H1 (cell line): ENCODE measurements at regions not wholly inside any gene's neighbourhood (a gene's known extent, or its start where the extent isn't known, plus 50 kb on each side); places are given as distances from the start of the nearest gene placed in this dataset.

Experiments used
- CTCF ChIA-PET: fragments of 300-600 bp; sonication (Branson Sonifier 250); formaldehyde crosslinking; loops from one replicate; lab custom pipeline; 2021; ENCODE audit not compliant: partially characterized antibody; lab: Charles Lee
- POLR2A ChIA-PET: fragments of 300-600 bp; sonication (Branson Sonifier 250); formaldehyde crosslinking; loops from one replicate; lab custom pipeline; 2021; ENCODE audit warnings: inconsistent platforms; ENCODE audit not compliant: partially characterized antibody; lab: Charles Lee
- DNase-seq, 2 experiments: peaks; one replicate each; pipeline versions ENCODE4 v3.0.0 to v3.0.0-alpha.2; 2010 to 2022; ENCODE audit warnings: low spot score in 2 of 2, low read depth in 1 of 2, mixed read lengths in 1 of 2
- FAIRE-seq: peaks from 2 replicates; lab custom pipeline; 2011; peaks lifted over from hg19 to GRCh38; lab: Jason Lieb, UNC
- H2AFZ ChIP-seq: 2 replicates; pipeline ENCODE4 v1.8.1; 2012; ENCODE audit warnings: low read length, inconsistent platforms
- H2AK5ac ChIP-seq: 2 replicates; pipeline ENCODE4 v1.6.1; 2013; ENCODE audit warnings: low read depth, low read length
- H2BK120ac ChIP-seq: replicated peaks from 2 replicates; pipeline ENCODE3; 2013; ENCODE audit warnings: low read depth, low read length, inconsistent platforms
- H2BK12ac ChIP-seq: 2 replicates; pipeline ENCODE4 v1.6.1; 2013; ENCODE audit warnings: low read depth, low read length
- H2BK15ac ChIP-seq: 2 replicates; pipeline ENCODE4 v1.6.1; 2013; ENCODE audit warnings: low read length
- H2BK20ac ChIP-seq: 2 replicates; pipeline ENCODE4 v1.6.1; 2013; ENCODE audit warnings: low read length
- H2BK5ac ChIP-seq: 2 replicates; pipeline ENCODE4 v1.6.1; 2013; ENCODE audit warnings: low read depth, low read length
- H3K14ac ChIP-seq: 2 replicates; pipeline ENCODE4 v1.6.1; 2013; ENCODE audit warnings: inconsistent platforms; ENCODE audit not compliant: insufficient read length
- H3K18ac ChIP-seq: 2 replicates; pipeline ENCODE4 v1.6.1; 2013; ENCODE audit warnings: low read length; ENCODE audit errors: extremely low read depth
- H3K23ac ChIP-seq: 2 replicates; pipeline ENCODE4 v1.6.1; 2013; ENCODE audit warnings: inconsistent platforms; ENCODE audit not compliant: insufficient read length
- H3K23me2 ChIP-seq: 2 replicates; pipeline ENCODE4 v1.6.1; 2013; ENCODE audit warnings: low read depth, low read length
- H3K27ac ChIP-seq: 2 replicates; pipeline ENCODE4 v1.6.1; 2011; ENCODE audit warnings: low read depth, low read length, inconsistent platforms
- H3K27me3 ChIP-seq, 4 experiments: replicated peaks in 1 of 4; 1 replicate in 1 of 4; 2 replicates in 3 of 4; pipeline versions ENCODE4 v1.6.1 to v1.8.1; 2011 to 2013; ENCODE audit warnings: low read length in 3 of 4, mild to moderate bottlenecking in 3 of 4, inconsistent platforms in 2 of 4, mixed read lengths in 2 of 4, moderate library complexity in 1 of 4; ENCODE audit not compliant: control insufficient read depth in 3 of 4, insufficient read depth in 3 of 4; ENCODE audit errors: extremely low read depth in 1 of 4
- H3K36me3 ChIP-seq, 4 experiments: 2 replicates each; pipeline versions ENCODE4 v1.6.1 to v1.8.1; 2011 to 2013; ENCODE audit warnings: mild to moderate bottlenecking in 4 of 4, low read length in 3 of 4, moderate library complexity in 2 of 4, control low read depth in 1 of 4, inconsistent platforms in 1 of 4; ENCODE audit not compliant: insufficient read depth in 4 of 4, control insufficient read depth in 2 of 4
- H3K4ac ChIP-seq: replicated peaks from 2 replicates; pipeline ENCODE3; 2013; ENCODE audit warnings: low read length, low read depth, mixed read lengths, inconsistent platforms; ENCODE audit not compliant: insufficient read length
- H3K4me1 ChIP-seq, 4 experiments: replicated peaks in 1 of 4; 1 replicate in 1 of 4; 2 replicates in 3 of 4; pipeline versions ENCODE4 v1.6.1 to v1.8.1; 2011 to 2013; ENCODE audit warnings: low read length in 3 of 4, inconsistent platforms in 2 of 4, mixed read lengths in 1 of 4; ENCODE audit not compliant: insufficient read depth in 4 of 4, control insufficient read depth in 3 of 4
- H3K4me2 ChIP-seq, 2 experiments: 2 replicates each; pipeline versions ENCODE4 v1.6.1 to v1.8.1; 2011 to 2013; ENCODE audit warnings: low read depth in 2 of 2, low read length in 2 of 2, control low read depth in 1 of 2, inconsistent platforms in 1 of 2, mild to moderate bottlenecking in 1 of 2; ENCODE audit not compliant: insufficient read depth in 1 of 2
- H3K4me3 ChIP-seq, 4 experiments: fragments of 200-600, 300-600 bp in 1 of 4; sonication (generic), shearing (Covaris generic), sonication (Bioruptor Twin) in 1 of 4; 2 replicates each; pipeline versions ENCODE4 v1.5.1 to v1.8.1; 2011 to 2016; ENCODE audit warnings: low read length in 4 of 4, low read depth in 3 of 4, control low read depth in 2 of 4, inconsistent platforms in 2 of 4, mild to moderate bottlenecking in 2 of 4, mixed read lengths in 1 of 4, moderate library complexity in 1 of 4; ENCODE audit not compliant: insufficient read depth in 2 of 4; ENCODE audit errors: extremely low read depth in 1 of 4
- H3K56ac ChIP-seq: replicated peaks from 2 replicates; pipeline ENCODE3; 2013; ENCODE audit warnings: low read depth, mild to moderate bottlenecking, mixed read lengths, low read length, inconsistent platforms; ENCODE audit not compliant: insufficient read length
- H3K79me1 ChIP-seq: 2 replicates; pipeline ENCODE4 v1.6.1; 2013; ENCODE audit warnings: low read depth, low read length, control low read depth
- H3K79me2 ChIP-seq, 2 experiments: 2 replicates each; pipeline versions ENCODE4 v1.6.1 to v1.8.1; 2012 to 2013; ENCODE audit warnings: low read length in 2 of 2, mild to moderate bottlenecking in 2 of 2, inconsistent platforms in 1 of 2; ENCODE audit not compliant: insufficient read depth in 2 of 2, control insufficient read depth in 1 of 2
- H3K9ac ChIP-seq, 4 experiments: replicated peaks in 1 of 4; 1 replicate in 1 of 4; 2 replicates in 3 of 4; pipeline versions ENCODE4 v1.6.1 to v1.8.1; 2011 to 2013; ENCODE audit warnings: low read depth in 3 of 4, low read length in 3 of 4, control low read depth in 2 of 4, mild to moderate bottlenecking in 2 of 4, moderate library complexity in 2 of 4, inconsistent platforms in 1 of 4; ENCODE audit errors: extremely low read depth in 1 of 4
- H3K9me3 ChIP-seq, 2 experiments: 2 replicates each; pipeline versions ENCODE4 v1.6.1 to v1.8.1; 2012 to 2013; ENCODE audit warnings: mild to moderate bottlenecking in 2 of 2, moderate library complexity in 2 of 2, control low read depth in 1 of 2, inconsistent platforms in 1 of 2, low read depth in 1 of 2, low read length in 1 of 2, mixed read lengths in 1 of 2; ENCODE audit not compliant: insufficient read depth in 2 of 2
- H4K20me1 ChIP-seq, 2 experiments: replicated peaks in 1 of 2; 2 replicates each; pipeline versions ENCODE3 to v1.8.1; 2011 to 2013; ENCODE audit warnings: inconsistent platforms in 2 of 2, low read length in 2 of 2, mild to moderate bottlenecking in 1 of 2; ENCODE audit not compliant: insufficient read depth in 2 of 2, control insufficient read depth in 1 of 2
- H4K5ac ChIP-seq: 2 replicates; pipeline ENCODE4 v1.6.1; 2013; ENCODE audit warnings: low read length, low read depth, mixed read lengths, inconsistent platforms; ENCODE audit not compliant: insufficient read length
- H4K8ac ChIP-seq: 2 replicates; pipeline ENCODE4 v1.8.0; 2013; ENCODE audit warnings: mild to moderate bottlenecking, moderate library complexity, low read length, inconsistent platforms; ENCODE audit not compliant: insufficient read depth; ENCODE audit errors: extremely low read depth
- H4K91ac ChIP-seq: replicated peaks from 2 replicates; pipeline ENCODE3; 2013; ENCODE audit warnings: low read length, mixed read lengths, inconsistent platforms; ENCODE audit not compliant: insufficient read length
- BCL11A ChIP-seq, 2 experiments: IDR thresholded peaks; one replicate each; pipeline ENCODE4 v1.6.1; 2011; ENCODE audit warnings: low read depth in 2 of 2, low read length in 2 of 2, mild to moderate bottlenecking in 2 of 2
- CHD2 ChIP-seq: IDR thresholded peaks from 2 replicates; pipeline ENCODE4 v1.6.1; 2012; ENCODE audit warnings: low read length, improper control_type of control experiment
- GTF2F1 ChIP-seq: IDR thresholded peaks from 2 replicates; pipeline ENCODE4 v1.6.1; 2012; ENCODE audit warnings: low read depth, low read length, improper control_type of control experiment, borderline replicate concordance
- HDAC6 ChIP-seq: IDR thresholded peaks from one replicate; pipeline ENCODE4 v1.7.1; 2012; ENCODE audit warnings: low read depth, mild to moderate bottlenecking, inconsistent platforms, low read length, moderate library complexity
- KDM5A ChIP-seq: fragments of 200-600 bp; IDR thresholded peaks from 2 replicates; pipeline ENCODE4 v1.7.1; 2012; ENCODE audit warnings: mild to moderate bottlenecking, low read length, inconsistent platforms, mixed read lengths
- PHF8 ChIP-seq: fragments of 200-600 bp; sonication (generic); conservative IDR thresholded peaks from 2 replicates; pipeline ENCODE4 v1.7.1; 2012; ENCODE audit warnings: low read depth, mild to moderate bottlenecking, inconsistent platforms, low read length, moderate library complexity
- POU5F1 ChIP-seq: IDR thresholded peaks from 2 replicates; pipeline ENCODE4 v1.6.1; 2011; ENCODE audit warnings: low read depth, mild to moderate bottlenecking, low read length, moderate library complexity
- RXRA ChIP-seq: IDR thresholded peaks from 2 replicates; pipeline ENCODE4 v1.6.1; 2011; ENCODE audit warnings: low read depth, mild to moderate bottlenecking, low read length, moderate library complexity; ENCODE audit not compliant: insufficient read depth
- SAP30 ChIP-seq: fragments of 300-600 bp; sonication (generic); IDR thresholded peaks from 2 replicates; pipeline ENCODE4 v1.7.1; 2012; ENCODE audit warnings: low read length, moderate library complexity, mild to moderate bottlenecking, inconsistent platforms; ENCODE audit not compliant: insufficient read depth, insufficient replicate concordance
- SP1 ChIP-seq: IDR thresholded peaks from 2 replicates; pipeline ENCODE4 v1.6.1; 2011; ENCODE audit warnings: low read depth, low read length
- SP2 ChIP-seq: IDR thresholded peaks from 2 replicates; pipeline ENCODE4 v1.6.1; 2012; ENCODE audit warnings: mild to moderate bottlenecking, low read length, inconsistent platforms
- WGBS, 2 experiments: shearing (Covaris generic) in 1 of 2; methylation state at CpG; one replicate each; pipeline versions ENCODE4 v1.1.6 to v1.1.7; 2013 to 2015; ENCODE audit warnings: low lambda C conversion rate in 2 of 2, mixed read lengths in 2 of 2, inconsistent platforms in 1 of 2, low coverage in 1 of 2, missing lambda C conversion rate in 1 of 2; ENCODE audit not compliant: insufficient replicate concordance in 2 of 2, insufficient coverage in 1 of 2, insufficient read length in 1 of 2; ENCODE audit errors: extremely low coverage in 1 of 2, missing lambda C conversion rate in 1 of 2; 5-methylcytosine and 5-hydroxymethylcytosine counted together
- TF ChIP-seq, protein P1 (sequence below), 3 experiments: IDR thresholded peaks; 1 replicate in 2 of 3; 2 replicates in 1 of 3; pipeline versions ENCODE4 v1.5.1 to v1.6.1; 2011; ENCODE audit warnings: low read length in 3 of 3, mild to moderate bottlenecking in 3 of 3, inconsistent platforms in 2 of 3, low read depth in 1 of 3, moderate library complexity in 1 of 3; ENCODE audit not compliant: insufficient read depth in 1 of 3; ENCODE audit errors: control extremely low read depth in 1 of 3
- TF ChIP-seq, protein P2 (sequence below): IDR thresholded peaks from 2 replicates; pipeline ENCODE4 v1.6.1; 2012; ENCODE audit warnings: inconsistent platforms

DNA sequence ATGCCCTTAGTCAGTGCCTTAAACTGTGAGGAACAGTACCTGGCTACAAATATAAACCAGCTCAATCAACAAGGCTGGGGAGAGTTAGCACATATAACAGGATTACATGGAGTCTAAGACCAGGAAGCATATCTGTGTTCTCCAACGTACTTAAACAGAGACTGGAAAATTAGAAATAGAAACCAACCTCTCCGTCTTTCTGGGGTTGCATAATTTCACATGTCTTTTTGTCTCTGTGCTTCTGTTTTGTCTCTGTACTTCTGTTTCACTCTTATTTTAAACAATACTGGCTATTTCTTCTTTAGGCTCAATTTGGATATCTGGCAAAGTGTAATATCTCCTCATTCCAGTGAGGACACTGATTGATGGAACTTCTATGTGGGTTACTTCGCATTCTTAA lies 749.0 kb upstream of the ZEB2 start:
- no peak overlapping the region for H2AFZ ChIP-seq
- no peaks in the 10 kb centered on the region for H3K79me2 ChIP-seq
- H3K9ac ChIP-seq, result no peak overlapping the region
- FAIRE-seq, result no peak
- no peak overlapping the region for H3K4me3 ChIP-seq
- no peaks in the 10 kb centered on the region for H4K20me1 ChIP-seq
- 98% methylated on average over 3 of the region's 3 CpGs; no CpG with 5 or more reads in 1 of the 2 experiments for WGBS, 2 experiments
- no peak overlapping the region for H3K23ac ChIP-seq
- H4K8ac ChIP-seq, result no peak overlapping the region
- no peak overlapping the region for H4K5ac ChIP-seq
- ChIA-PET CTCF (interaction anchor here (1.1 kb wide), 1 partner anchor 12 kb away, joined by 3 read pairs; no protein-coding TSS in a partner anchor), POLR2A (no interaction called here)
- no peaks in the 10 kb centered on the region for H3K4me1 ChIP-seq
- no peak overlapping the region for H2BK12ac ChIP-seq
- no peak overlapping the region for H2BK20ac ChIP-seq
- H2BK15ac ChIP-seq, result no peak overlapping the region
- no peaks in the 10 kb centered on the region for H3K27me3 ChIP-seq
- no peak overlapping the region for H2BK5ac ChIP-seq
- H3K14ac ChIP-seq, result no peak overlapping the region
- H3K79me1 ChIP-seq, result no peaks in the 10 kb centered on the region
- H3K36me3 ChIP-seq, result no peaks in the 10 kb centered on the region
- H3K4me2 ChIP-seq, result no peak overlapping the region
- H3K27ac ChIP-seq, result no peak overlapping the region
- no peak overlapping the region for H3K4ac ChIP-seq
- H2BK120ac ChIP-seq, result no peak overlapping the region
- no peak overlapping the region for H3K56ac ChIP-seq
- no peaks in the 10 kb centered on the region for H3K9me3 ChIP-seq
- no peak overlapping the region for H4K91ac ChIP-seq
- no peaks in the 10 kb centered on the region for H3K23me2 ChIP-seq
- no peak overlapping the region for H3K18ac ChIP-seq
- no peak for DNase-seq
- H2AK5ac ChIP-seq, result no peak overlapping the region
- TF ChIP-seq KDM5A (no peak), SP1 (no peak), SP2 (no peak), CHD2 (no peak), POU5F1 (no peak), PHF8 (no peak), GTF2F1 (no peak), BCL11A (IDR thresholded peaks at IDR 0.05; ENCODE audit: low read depth in 2 of 2, low read length in 2 of 2) (no peak), RXRA (no peak), HDAC6 (no peak), SAP30 (no peak)
- TF ChIP-seq, protein P1, sequence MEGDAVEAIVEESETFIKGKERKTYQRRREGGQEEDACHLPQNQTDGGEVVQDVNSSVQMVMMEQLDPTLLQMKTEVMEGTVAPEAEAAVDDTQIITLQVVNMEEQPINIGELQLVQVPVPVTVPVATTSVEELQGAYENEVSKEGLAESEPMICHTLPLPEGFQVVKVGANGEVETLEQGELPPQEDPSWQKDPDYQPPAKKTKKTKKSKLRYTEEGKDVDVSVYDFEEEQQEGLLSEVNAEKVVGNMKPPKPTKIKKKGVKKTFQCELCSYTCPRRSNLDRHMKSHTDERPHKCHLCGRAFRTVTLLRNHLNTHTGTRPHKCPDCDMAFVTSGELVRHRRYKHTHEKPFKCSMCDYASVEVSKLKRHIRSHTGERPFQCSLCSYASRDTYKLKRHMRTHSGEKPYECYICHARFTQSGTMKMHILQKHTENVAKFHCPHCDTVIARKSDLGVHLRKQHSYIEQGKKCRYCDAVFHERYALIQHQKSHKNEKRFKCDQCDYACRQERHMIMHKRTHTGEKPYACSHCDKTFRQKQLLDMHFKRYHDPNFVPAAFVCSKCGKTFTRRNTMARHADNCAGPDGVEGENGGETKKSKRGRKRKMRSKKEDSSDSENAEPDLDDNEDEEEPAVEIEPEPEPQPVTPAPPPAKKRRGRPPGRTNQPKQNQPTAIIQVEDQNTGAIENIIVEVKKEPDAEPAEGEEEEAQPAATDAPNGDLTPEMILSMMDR (IDR thresholded peaks at IDR 0.05; ENCODE audit: control extremely low read depth in 1 of 3, insufficient read depth in 1 of 3, low read depth in 1 of 3, low read length in 3 of 3), result no peak
- TF ChIP-seq, protein P2, sequence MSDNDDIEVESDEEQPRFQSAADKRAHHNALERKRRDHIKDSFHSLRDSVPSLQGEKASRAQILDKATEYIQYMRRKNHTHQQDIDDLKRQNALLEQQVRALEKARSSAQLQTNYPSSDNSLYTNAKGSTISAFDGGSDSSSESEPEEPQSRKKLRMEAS, result no peak
